GM10266 (cell line): ENCODE measurements at regions not wholly inside any gene's neighbourhood (a gene's known extent, or its start where the extent isn't known, plus 50 kb on each side); places are given as distances from the start of the nearest gene placed in this dataset.

ENCODE experiments used
- DNase-seq: peaks from one replicate; pipeline ENCODE4 v3.0.0; 2012; ENCODE audit errors: extremely low spot score
- TF ChIP-seq, protein P1 (sequence below): IDR thresholded peaks from 2 replicates; pipeline ENCODE4 v1.5.1; 2012; ENCODE audit warnings: mild to moderate bottlenecking, low read depth; ENCODE audit not compliant: control insufficient read depth, insufficient read depth; ENCODE audit errors: missing control alignments

DNA sequence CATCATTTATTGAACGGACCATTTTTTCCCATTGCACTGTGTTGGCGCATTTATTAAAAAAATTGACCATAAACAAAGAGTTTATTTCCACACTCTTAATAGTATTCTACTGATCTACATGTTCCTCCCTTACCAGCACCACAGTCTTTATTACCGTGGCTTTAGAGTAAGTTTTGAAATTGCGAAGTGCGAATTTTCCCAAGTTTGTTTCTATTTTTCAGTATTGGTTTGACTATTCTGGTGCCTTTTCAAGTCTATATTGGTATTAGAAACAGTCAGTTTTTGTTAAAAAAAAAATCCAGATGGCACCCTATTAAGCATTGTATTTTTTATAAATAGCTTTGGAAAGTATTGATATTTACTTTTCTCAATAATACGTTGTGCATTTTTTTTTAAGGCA is 795.1 kb upstream of the HS6ST1 start:
- TF ChIP-seq, protein P1, sequence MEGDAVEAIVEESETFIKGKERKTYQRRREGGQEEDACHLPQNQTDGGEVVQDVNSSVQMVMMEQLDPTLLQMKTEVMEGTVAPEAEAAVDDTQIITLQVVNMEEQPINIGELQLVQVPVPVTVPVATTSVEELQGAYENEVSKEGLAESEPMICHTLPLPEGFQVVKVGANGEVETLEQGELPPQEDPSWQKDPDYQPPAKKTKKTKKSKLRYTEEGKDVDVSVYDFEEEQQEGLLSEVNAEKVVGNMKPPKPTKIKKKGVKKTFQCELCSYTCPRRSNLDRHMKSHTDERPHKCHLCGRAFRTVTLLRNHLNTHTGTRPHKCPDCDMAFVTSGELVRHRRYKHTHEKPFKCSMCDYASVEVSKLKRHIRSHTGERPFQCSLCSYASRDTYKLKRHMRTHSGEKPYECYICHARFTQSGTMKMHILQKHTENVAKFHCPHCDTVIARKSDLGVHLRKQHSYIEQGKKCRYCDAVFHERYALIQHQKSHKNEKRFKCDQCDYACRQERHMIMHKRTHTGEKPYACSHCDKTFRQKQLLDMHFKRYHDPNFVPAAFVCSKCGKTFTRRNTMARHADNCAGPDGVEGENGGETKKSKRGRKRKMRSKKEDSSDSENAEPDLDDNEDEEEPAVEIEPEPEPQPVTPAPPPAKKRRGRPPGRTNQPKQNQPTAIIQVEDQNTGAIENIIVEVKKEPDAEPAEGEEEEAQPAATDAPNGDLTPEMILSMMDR, result no peak
- DNase-seq, result no peak

DNA sequence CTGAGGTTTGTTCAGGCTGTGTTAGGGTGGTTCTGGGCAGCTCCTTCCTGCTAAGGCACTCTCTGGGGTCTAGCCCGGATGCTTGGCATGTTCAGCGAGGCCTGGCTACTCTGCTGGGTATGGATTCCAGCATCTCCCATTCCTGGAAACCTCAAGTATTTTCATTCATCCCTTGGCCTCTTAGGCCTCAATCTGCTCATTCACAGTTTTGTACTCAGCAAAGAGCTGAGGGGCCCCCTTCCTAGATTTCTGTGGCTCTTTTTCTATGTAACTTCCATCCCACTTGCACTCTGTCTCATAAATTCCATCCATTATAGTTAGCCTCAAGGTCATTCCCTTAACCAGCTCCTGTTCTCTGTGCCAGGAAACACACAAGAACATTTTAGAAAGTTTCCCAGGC is 798.8 kb upstream of the HS6ST1 start:
- TF ChIP-seq, protein P1, result no peak
- no peak for DNase-seq

DNA sequence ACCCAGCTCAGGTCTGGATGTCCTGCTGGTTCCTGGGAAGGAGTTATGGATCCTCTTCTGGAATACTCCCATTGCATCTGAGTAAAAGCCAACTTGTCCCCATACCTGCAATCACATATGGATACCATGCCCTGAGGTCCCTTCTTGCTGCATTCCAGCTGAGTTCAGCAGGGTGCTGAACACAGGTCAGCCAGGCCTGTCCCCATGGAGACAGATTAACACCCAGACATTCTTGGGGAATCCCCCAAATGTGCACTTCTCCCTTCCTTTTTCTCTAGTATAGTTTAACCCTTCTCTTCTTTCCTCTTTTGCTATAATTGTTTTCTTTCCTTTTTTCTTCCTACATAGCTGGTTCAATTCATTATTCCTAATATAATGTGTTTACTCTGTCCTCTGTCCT is 799.6 kb upstream of the HS6ST1 start:
- TF ChIP-seq, protein P1, result no peak
- DNase-seq, result no peak

DNA sequence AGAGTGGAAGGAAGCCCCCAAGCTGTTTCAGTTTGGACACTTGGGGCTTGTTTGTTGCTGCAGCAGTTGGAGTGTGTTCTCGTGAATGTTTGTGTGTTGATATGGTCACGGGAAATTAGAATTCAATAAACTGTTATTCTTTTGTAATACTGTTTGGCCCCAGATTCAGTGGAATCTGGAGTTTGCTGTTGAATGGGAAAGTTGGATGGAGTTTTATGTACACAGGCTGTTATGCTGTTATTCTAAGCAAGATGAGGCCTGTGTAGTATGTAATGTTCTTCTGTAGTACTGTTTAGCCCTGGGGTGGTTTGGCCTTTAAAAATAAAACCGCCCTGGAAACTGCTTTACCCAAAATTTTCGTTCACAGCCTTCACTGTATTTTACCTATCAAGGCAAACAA is 810.4 kb upstream of the HS6ST1 start:
- DNase-seq, result no peak
- TF ChIP-seq, protein P1, result no peak

DNA sequence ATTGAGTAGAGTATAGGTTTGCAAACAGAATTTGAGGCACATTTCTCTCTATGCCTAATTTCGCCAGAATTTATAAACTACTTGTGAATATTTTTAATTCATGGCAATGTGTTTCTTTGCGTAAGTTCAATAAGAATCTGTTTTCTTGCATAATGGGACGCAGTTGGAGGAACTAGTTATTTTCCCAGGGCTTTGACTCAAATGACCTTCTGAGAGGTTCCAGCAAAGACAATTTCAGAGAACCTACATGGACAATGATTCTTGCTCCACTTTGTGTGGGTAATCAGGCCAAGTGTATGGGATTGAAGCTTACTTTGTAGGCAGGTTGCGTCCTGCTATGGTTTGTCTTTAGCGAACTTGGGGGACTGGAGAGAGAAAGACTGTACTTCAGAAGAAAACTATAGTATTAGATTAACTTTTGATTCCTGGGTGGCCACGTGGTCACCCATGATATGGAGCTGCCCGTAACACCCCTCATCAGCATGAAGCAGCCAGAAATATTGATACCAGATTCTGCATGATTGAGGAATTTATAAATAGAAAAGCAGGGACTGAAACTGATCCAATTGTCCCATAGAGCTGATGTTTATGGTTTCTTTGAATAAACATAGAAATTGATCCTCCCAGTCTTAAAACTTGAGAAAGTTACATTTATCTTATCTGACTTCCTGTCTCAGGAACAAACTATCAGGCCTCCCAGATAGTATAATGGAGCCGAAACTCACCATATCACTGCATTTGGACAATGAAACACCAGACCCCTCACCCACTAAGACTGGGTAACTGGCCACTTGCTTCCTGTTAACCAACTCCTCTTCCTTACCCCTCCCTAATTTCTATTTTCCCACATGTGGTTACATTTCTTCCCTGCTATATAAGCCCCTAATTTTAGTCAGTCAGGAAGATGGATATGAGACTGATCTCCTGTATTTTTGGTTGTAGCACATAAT is 815.3 kb upstream of the HS6ST1 start:
- no peak for DNase-seq
- TF ChIP-seq, protein P1, result no peak

DNA sequence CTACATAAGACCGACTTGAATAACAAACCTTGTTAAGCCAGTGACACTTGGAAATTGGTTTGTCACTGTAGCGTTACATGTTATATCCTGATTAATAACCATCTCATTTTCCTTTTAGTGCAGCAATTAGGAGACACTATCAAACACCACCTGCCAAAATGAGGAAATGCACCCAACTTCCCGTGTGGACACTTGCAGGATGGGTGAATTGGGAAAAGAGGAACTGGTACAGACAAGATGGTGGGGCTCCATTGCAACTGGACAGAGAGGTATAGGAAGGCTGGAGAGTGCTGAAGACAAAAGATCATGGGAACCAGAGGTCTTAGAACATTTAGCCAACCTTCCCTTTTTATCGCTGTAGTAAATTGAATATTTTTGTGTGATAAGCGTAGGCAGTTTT is 816.3 kb upstream of the HS6ST1 start:
- no peak for DNase-seq
- TF ChIP-seq, protein P1, result no peak

DNA sequence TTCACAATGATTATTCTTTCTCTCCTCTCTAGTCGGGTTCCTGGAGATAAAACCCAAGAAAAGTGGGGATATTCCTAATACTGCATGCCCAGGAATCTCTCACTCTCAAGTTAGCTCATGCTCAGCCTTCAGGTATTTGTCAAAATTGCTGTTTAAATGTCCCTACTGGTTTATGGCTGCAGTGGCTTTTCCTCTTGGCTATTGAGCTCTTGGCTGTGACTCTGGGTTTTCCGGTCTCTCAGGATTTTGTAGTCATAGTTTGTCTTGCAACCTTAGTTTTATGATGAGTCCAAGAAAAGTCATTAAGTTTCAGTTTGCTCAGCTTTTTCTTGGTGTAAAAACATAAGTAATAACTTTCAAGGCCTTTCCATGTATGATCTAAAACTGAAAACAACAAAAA is 820.7 kb upstream of the HS6ST1 start:
- TF ChIP-seq, protein P1, result no peak
- no peak for DNase-seq
